Panc1 (cell line): ENCODE measurements at regions not wholly inside any gene's neighbourhood (a gene's known extent, or its start where the extent isn't known, plus 50 kb on each side); places are given as distances from the start of the nearest gene placed in this dataset.

ENCODE experiments used
- ATAC-seq: fragments of 200-7000 bp; cut with Tn5 transposase; 2 replicates; pipeline ENCODE4 v1.9.1; 2020; ENCODE audit warnings: mild to moderate bottlenecking, moderate library complexity
- BruUV-seq: library from RNA; stranded (reverse); fragments of 400-500 nt; replicated peaks from 2 replicates; lab custom pipeline; 2021; lab: Mats Ljungman, UMichigan
- CTCF ChIA-PET: fragments of 300-600 bp; sonication (Branson Sonifier 250); formaldehyde crosslinking; loops from one replicate; lab custom pipeline; 2022; ENCODE audit warnings: antibody characterized with exemption; lab: Charles Lee
- POLR2A ChIA-PET: fragments of 300-600 bp; sonication (Branson Sonifier 250); formaldehyde crosslinking; loops from one replicate; lab custom pipeline; 2022; ENCODE audit warnings: antibody characterized with exemption; lab: Charles Lee
- DNase-seq: peaks from one replicate; pipeline ENCODE4 v3.0.0-alpha.2; 2010; ENCODE audit warnings: low read depth, low spot score
- H3K27ac ChIP-seq: 2 replicates; pipeline ENCODE4 v1.5.1; 2011; ENCODE audit warnings: mild to moderate bottlenecking, low read length, inconsistent platforms
- H3K27me3 ChIP-seq: fragments of 200-500 bp; sonication (Bioruptor generic); 2 replicates; pipeline ENCODE4 v1.6.0; 2014; ENCODE audit warnings: low read length, inconsistent platforms; ENCODE audit not compliant: control insufficient read depth, insufficient read depth
- H3K36me3 ChIP-seq: fragments of 200-500 bp; sonication (Bioruptor generic); 2 replicates; pipeline ENCODE4 v1.5.1; 2014; ENCODE audit warnings: inconsistent platforms, mild to moderate bottlenecking, low read length, moderate library complexity; ENCODE audit not compliant: control insufficient read depth, insufficient read depth
- H3K4me1 ChIP-seq: 2 replicates; pipeline ENCODE4 v1.5.1; 2011; ENCODE audit warnings: inconsistent platforms, mild to moderate bottlenecking, low read length, moderate library complexity; ENCODE audit not compliant: control insufficient read depth, insufficient read depth
- H3K4me3 ChIP-seq, 2 experiments: 2 replicates each; pipeline ENCODE4 v1.5.1; 2011 to 2012; ENCODE audit warnings: low read depth in 2 of 2, low read length in 2 of 2, mild to moderate bottlenecking in 2 of 2, inconsistent platforms in 1 of 2, moderate library complexity in 1 of 2
- H3K9me3 ChIP-seq: fragments of 200-500 bp; sonication (Bioruptor generic); 2 replicates; pipeline ENCODE4 v1.5.1; 2014; ENCODE audit warnings: low read depth, mild to moderate bottlenecking, inconsistent platforms, low read length, moderate library complexity; ENCODE audit not compliant: control insufficient read depth, insufficient read depth
- CTCF ChIP-seq: fragments of 450-650 bp; IDR thresholded peaks from 2 replicates; pipeline ENCODE4 v1.5.1; 2017; ENCODE audit warnings: mild to moderate bottlenecking
- POLR2AphosphoS5 ChIP-seq: IDR thresholded peaks from 2 replicates; pipeline ENCODE4 v1.6.1; 2012; ENCODE audit warnings: mild to moderate bottlenecking, low read depth, low read length, moderate library complexity
- SIN3A ChIP-seq: IDR thresholded peaks from 2 replicates; pipeline ENCODE4 v1.6.1; 2012; ENCODE audit warnings: low read depth, mild to moderate bottlenecking, low read length, moderate library complexity, borderline replicate concordance; ENCODE audit not compliant: insufficient read depth
- TCF7L2 ChIP-seq: IDR thresholded peaks from 2 replicates; pipeline ENCODE4 v1.6.1; 2011; ENCODE audit warnings: mild to moderate bottlenecking, low read depth, low read length, inconsistent platforms
- in situ Hi-C: cut with HindIII; loops from 2 replicates; pipeline ENCODE4 v1.10.0; 2016; ENCODE audit warnings: low sequenced_read_pairs, low pct_unique_long_range_greater_than_20kb
- intact Hi-C: fragments of 100-400 bp; cut with micrococcal nuclease; formaldehyde crosslinking; loops from one replicate; pipeline ENCODE4 v1.10.0; 2022; ENCODE audit not compliant: unreplicated experiment
- TF ChIP-seq, protein P1 (sequence below), 2 experiments: IDR thresholded peaks; 2 replicates each; pipeline ENCODE4 v1.6.1; 2011 to 2012; ENCODE audit warnings: low read depth in 2 of 2, control low read depth in 1 of 2, low read length in 1 of 2, mild to moderate bottlenecking in 1 of 2, moderate library complexity in 1 of 2; ENCODE audit not compliant: insufficient read depth in 1 of 2

- no peak for ATAC-seq
- POLR2A ChIA-PET: no interaction called here
- Histone ChIP-seq H3K4me3 (no peak overlapping the region), H3K9me3 (no peaks in the 10 kb centered on the region), H3K4me1 (no peaks in the 10 kb centered on the region), H3K36me3 (no peaks in the 10 kb centered on the region), H3K27me3 (no peaks in the 10 kb centered on the region), H3K27ac (no peak overlapping the region)
- in situ Hi-C loops: no loop called here
- DNase-seq: no peak
- CTCF ChIA-PET: no interaction called here
- no TSS peak for BruUV-seq
- intact Hi-C loops: no loop called here
- no peak for TF ChIP-seq SIN3A
- no peak for TF ChIP-seq TCF7L2
- no peak for TF ChIP-seq POLR2AphosphoS5
- TF ChIP-seq, protein P1, sequence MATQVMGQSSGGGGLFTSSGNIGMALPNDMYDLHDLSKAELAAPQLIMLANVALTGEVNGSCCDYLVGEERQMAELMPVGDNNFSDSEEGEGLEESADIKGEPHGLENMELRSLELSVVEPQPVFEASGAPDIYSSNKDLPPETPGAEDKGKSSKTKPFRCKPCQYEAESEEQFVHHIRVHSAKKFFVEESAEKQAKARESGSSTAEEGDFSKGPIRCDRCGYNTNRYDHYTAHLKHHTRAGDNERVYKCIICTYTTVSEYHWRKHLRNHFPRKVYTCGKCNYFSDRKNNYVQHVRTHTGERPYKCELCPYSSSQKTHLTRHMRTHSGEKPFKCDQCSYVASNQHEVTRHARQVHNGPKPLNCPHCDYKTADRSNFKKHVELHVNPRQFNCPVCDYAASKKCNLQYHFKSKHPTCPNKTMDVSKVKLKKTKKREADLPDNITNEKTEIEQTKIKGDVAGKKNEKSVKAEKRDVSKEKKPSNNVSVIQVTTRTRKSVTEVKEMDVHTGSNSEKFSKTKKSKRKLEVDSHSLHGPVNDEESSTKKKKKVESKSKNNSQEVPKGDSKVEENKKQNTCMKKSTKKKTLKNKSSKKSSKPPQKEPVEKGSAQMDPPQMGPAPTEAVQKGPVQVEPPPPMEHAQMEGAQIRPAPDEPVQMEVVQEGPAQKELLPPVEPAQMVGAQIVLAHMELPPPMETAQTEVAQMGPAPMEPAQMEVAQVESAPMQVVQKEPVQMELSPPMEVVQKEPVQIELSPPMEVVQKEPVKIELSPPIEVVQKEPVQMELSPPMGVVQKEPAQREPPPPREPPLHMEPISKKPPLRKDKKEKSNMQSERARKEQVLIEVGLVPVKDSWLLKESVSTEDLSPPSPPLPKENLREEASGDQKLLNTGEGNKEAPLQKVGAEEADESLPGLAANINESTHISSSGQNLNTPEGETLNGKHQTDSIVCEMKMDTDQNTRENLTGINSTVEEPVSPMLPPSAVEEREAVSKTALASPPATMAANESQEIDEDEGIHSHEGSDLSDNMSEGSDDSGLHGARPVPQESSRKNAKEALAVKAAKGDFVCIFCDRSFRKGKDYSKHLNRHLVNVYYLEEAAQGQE (IDR thresholded peaks at IDR 0.05; ENCODE audit: insufficient read depth in 1 of 2, low read depth in 2 of 2, low read length in 1 of 2): no peak
- no peak for TF ChIP-seq CTCF
Measured at GRCh38 chr9:87441251-87441650, 56.4 kb upstream of the DAPK1 start.

GRCh38 chr9:87442451-87442850 lies 55.2 kb upstream of the DAPK1 start:
- POLR2A ChIA-PET: interaction anchor here (0.7 kb wide), 1 partner anchor 161 kb away, joined by 3 read pairs; no protein-coding TSS in a partner anchor
- H3K4me1 ChIP-seq: no peaks in the 10 kb centered on the region
- ATAC-seq (no peak), DNase-seq (no peak)
- H3K9me3 ChIP-seq: no peaks in the 10 kb centered on the region
- TF ChIP-seq CTCF: no peak
- TF ChIP-seq SIN3A: no peak
- no peak for TF ChIP-seq TCF7L2
- no peak for TF ChIP-seq POLR2AphosphoS5
- TF ChIP-seq, protein P1 (IDR thresholded peaks at IDR 0.05; ENCODE audit: insufficient read depth in 1 of 2, low read depth in 2 of 2, low read length in 1 of 2): no peak
- BruUV-seq: no TSS peak
- no peaks in the 10 kb centered on the region for H3K36me3 ChIP-seq
- intact Hi-C loops: no loop called here
- no peaks in the 10 kb centered on the region for H3K27me3 ChIP-seq
- no peak overlapping the region for H3K27ac ChIP-seq
- in situ Hi-C loops: no loop called here
- CTCF ChIA-PET: no interaction called here
- H3K4me3 ChIP-seq: no peak overlapping the region
